ENCODE measurements at regions not wholly inside any gene's neighbourhood (a gene's known extent, or its start where the extent isn't known, plus 50 kb on each side); places are given as distances from the start of the nearest gene placed in this dataset.

DNA sequence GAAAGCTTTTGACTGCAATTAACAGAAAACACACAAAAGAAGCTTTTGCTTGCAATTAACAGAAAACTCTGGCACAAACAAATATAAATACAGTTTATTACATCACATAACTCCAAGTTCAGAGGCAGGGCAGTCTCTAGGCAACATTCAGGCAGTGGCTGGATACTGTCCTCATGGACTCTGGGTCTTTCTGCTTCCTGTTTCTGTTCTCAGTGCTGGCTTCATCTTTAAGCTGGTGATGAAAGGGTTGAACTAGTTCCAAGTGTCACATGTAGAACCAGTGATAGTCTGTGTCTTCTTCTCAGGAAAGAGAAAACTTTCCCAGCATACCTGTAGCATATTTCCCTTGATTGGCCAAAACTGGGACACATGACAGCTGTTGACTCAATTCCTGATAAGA lies 222.6 kb upstream of the GLRA1 start:
- H3K4me2 ChIP-seq (ENCODE audit: insufficient read depth, low read length), result no peak overlapping the region
- FAIRE-seq, result no peak
- dilution Hi-C loops (cut with MboI; ENCODE audit: extremely low pct_ligation_motif_present, low sequenced_read_pairs), result no loop called here
- H3K27ac ChIP-seq (ENCODE audit: insufficient read depth, low read depth, low read length), result no peak overlapping the region
- no peak overlapping the region for H3K9ac ChIP-seq (replicated peaks; ENCODE audit: extremely low read depth, insufficient read depth, low read length)
- no peaks in the 10 kb centered on the region for H3K27me3 ChIP-seq (ENCODE audit: control insufficient read depth in 2 of 2, insufficient read depth in 2 of 2, low read length in 2 of 2)
- H3K9me1 ChIP-seq (replicated peaks; ENCODE audit: control insufficient read depth, extremely low read depth, insufficient read depth, low read length), result no peaks in the 10 kb centered on the region
- BruUV-seq (replicated peaks), result no TSS peak
- CTCF ChIA-PET, result no interaction called here
- H3K4me1 ChIP-seq (ENCODE audit: control insufficient read depth, extremely low read depth, insufficient read depth, low read length), result no peaks in the 10 kb centered on the region
- H2AFZ ChIP-seq (ENCODE audit: low read depth, low read length), result no peak overlapping the region
- POLR2A ChIA-PET, result no interaction called here
- H3K4me3 ChIP-seq (replicated peaks in 1 of 3; ENCODE audit: insufficient read depth in 1 of 3, low read depth in 1 of 3, low read length in 3 of 3), result no peak overlapping the region
- no peaks in the 10 kb centered on the region for H4K20me1 ChIP-seq (replicated peaks; ENCODE audit: control insufficient read depth, extremely low read depth, insufficient read depth, low read length)
- DNase-seq (ENCODE audit: low read depth, low spot score), result no peak
- intact Hi-C loops (cut with micrococcal nuclease), result loop anchor here (10.0 kb wide), 1 partner anchor 492 kb away; no protein-coding TSS in a partner anchor
- TF ChIP-seq, protein P1, sequence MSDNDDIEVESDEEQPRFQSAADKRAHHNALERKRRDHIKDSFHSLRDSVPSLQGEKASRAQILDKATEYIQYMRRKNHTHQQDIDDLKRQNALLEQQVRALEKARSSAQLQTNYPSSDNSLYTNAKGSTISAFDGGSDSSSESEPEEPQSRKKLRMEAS (IDR thresholded peaks at IDR 0.05; ENCODE audit: insufficient read depth, insufficient read length), result no peak
- TF ChIP-seq, protein P2, sequence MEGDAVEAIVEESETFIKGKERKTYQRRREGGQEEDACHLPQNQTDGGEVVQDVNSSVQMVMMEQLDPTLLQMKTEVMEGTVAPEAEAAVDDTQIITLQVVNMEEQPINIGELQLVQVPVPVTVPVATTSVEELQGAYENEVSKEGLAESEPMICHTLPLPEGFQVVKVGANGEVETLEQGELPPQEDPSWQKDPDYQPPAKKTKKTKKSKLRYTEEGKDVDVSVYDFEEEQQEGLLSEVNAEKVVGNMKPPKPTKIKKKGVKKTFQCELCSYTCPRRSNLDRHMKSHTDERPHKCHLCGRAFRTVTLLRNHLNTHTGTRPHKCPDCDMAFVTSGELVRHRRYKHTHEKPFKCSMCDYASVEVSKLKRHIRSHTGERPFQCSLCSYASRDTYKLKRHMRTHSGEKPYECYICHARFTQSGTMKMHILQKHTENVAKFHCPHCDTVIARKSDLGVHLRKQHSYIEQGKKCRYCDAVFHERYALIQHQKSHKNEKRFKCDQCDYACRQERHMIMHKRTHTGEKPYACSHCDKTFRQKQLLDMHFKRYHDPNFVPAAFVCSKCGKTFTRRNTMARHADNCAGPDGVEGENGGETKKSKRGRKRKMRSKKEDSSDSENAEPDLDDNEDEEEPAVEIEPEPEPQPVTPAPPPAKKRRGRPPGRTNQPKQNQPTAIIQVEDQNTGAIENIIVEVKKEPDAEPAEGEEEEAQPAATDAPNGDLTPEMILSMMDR (IDR thresholded peaks at IDR 0.05; ENCODE audit: extremely low read depth in 1 of 2, insufficient read depth in 1 of 2, low read depth in 1 of 2, low read length in 2 of 2), result no peak
- TF ChIP-seq FOS (IDR thresholded peaks at IDR 0.05; ENCODE audit: borderline replicate concordance, insufficient read depth, low read length) (no peak), MYC (IDR thresholded peaks at IDR 0.05; ENCODE audit: low read depth, low read length) (no peak), JUN (IDR thresholded peaks at IDR 0.05; ENCODE audit: borderline replicate concordance, insufficient read depth, insufficient read length, low read depth) (no peak), EZH2 (IDR thresholded peaks at IDR 0.05; ENCODE audit: borderline replicate concordance, low read depth, low read length, severe bottlenecking) (no peak), POLR2AphosphoS5 (IDR thresholded peaks at IDR 0.05; ENCODE audit: insufficient read depth, low read depth, low read length) (no peak), POLR2A (IDR thresholded peaks at IDR 0.05; ENCODE audit: low read depth, low read length) (no peak), GATA2 (IDR thresholded peaks at IDR 0.05; ENCODE audit: insufficient read depth, insufficient read length, low read depth, low read length) (no peak)
- H3K9me3 ChIP-seq (replicated peaks; ENCODE audit: control insufficient read depth, insufficient read depth, low read length), result no peaks in the 10 kb centered on the region
- H3K36me3 ChIP-seq (ENCODE audit: control insufficient read depth in 2 of 2, extremely low read depth in 1 of 2, insufficient read depth in 2 of 2, low read length in 2 of 2), result no peaks in the 10 kb centered on the region
- H3K79me2 ChIP-seq (ENCODE audit: control insufficient read depth, insufficient read depth, low read length), result no peaks in the 10 kb centered on the region

All from endothelial cell of umbilical vein (primary cell).